ENCODE measurements at regions not wholly inside any gene's neighbourhood (a gene's known extent, or its start where the extent isn't known, plus 50 kb on each side); places are given as distances from the start of the nearest gene placed in this dataset.

GRCh38 chr1:214827883-214828282, 224.9 kb downstream of the CENPF start (continued):
- TF ChIP-seq, protein P1, sequence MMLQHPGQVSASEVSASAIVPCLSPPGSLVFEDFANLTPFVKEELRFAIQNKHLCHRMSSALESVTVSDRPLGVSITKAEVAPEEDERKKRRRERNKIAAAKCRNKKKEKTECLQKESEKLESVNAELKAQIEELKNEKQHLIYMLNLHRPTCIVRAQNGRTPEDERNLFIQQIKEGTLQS (CRISPR knock-in tag; conservative IDR thresholded peaks at IDR 0.05), result no peak
- TF ChIP-seq, protein P2, sequence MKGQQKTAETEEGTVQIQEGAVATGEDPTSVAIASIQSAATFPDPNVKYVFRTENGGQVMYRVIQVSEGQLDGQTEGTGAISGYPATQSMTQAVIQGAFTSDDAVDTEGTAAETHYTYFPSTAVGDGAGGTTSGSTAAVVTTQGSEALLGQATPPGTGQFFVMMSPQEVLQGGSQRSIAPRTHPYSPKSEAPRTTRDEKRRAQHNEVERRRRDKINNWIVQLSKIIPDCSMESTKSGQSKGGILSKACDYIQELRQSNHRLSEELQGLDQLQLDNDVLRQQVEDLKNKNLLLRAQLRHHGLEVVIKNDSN (CRISPR knock-in tag; IDR thresholded peaks at IDR 0.05), result no peak

- peaks cover 12% of the 10 kb centered on the region for H3K36me3 Mint-ChIP-seq
- POLR2A ChIA-PET, result no interaction called here
- H3K27ac Mint-ChIP-seq, result no peak overlapping the region
- no peak overlapping the region for H3K4me3 Mint-ChIP-seq
- CTCF ChIA-PET, result no interaction called here
- DNase-seq (ENCODE audit: low spot score) (no peak), ATAC-seq (no peak)
- peaks cover 9% of the 10 kb centered on the region; the same call in 1 of the 2 replicates for H3K4me1 Mint-ChIP-seq
- H3K27me3 Mint-ChIP-seq (ENCODE audit: low read depth), result no peaks in the 10 kb centered on the region
- TF ChIP-seq NR3C1 (CRISPR knock-in tag; conservative IDR thresholded peaks at IDR 0.05; ENCODE audit: low read depth) (no peak), ZNF219 (CRISPR knock-in tag; IDR thresholded peaks at IDR 0.05; ENCODE audit: borderline replicate concordance) (no peak), MYBL2 (CRISPR knock-in tag; IDR thresholded peaks at IDR 0.05) (no peak), MXD4 (CRISPR knock-in tag; IDR thresholded peaks at IDR 0.05; ENCODE audit: borderline replicate concordance) (no peak), ESRRA (CRISPR knock-in tag; IDR thresholded peaks at IDR 0.05; ENCODE audit: borderline replicate concordance) (no peak), ZNF671 (CRISPR knock-in tag; IDR thresholded peaks at IDR 0.05) (no peak), NFYB (CRISPR knock-in tag; conservative IDR thresholded peaks at IDR 0.05; ENCODE audit: low read depth) (no peak), GRHL2 (CRISPR knock-in tag; IDR thresholded peaks at IDR 0.05; ENCODE audit: insufficient replicate concordance, severe bottlenecking) (no peak), ZNF263 (CRISPR knock-in tag; IDR thresholded peaks at IDR 0.05; ENCODE audit: low read depth) (no peak), CDX4 (CRISPR knock-in tag; IDR thresholded peaks at IDR 0.05; ENCODE audit: borderline replicate concordance) (no peak), NFATC4 (CRISPR knock-in tag; IDR thresholded peaks at IDR 0.05) (no peak), ZMAT4 (CRISPR knock-in tag; IDR thresholded peaks at IDR 0.05) (no peak), TEAD4 (CRISPR knock-in tag; IDR thresholded peaks at IDR 0.05) (no peak), RELA (CRISPR knock-in tag; IDR thresholded peaks at IDR 0.05; ENCODE audit: borderline replicate concordance) (no peak), SMAD3 (CRISPR knock-in tag; IDR thresholded peaks at IDR 0.05; ENCODE audit: borderline replicate concordance) (no peak), FOXJ3 (CRISPR knock-in tag; IDR thresholded peaks at IDR 0.05; ENCODE audit: borderline replicate concordance) (no peak), ARID4B (CRISPR knock-in tag; IDR thresholded peaks at IDR 0.05; ENCODE audit: borderline replicate concordance) (no peak)
- TF ChIP-seq, protein P3, sequence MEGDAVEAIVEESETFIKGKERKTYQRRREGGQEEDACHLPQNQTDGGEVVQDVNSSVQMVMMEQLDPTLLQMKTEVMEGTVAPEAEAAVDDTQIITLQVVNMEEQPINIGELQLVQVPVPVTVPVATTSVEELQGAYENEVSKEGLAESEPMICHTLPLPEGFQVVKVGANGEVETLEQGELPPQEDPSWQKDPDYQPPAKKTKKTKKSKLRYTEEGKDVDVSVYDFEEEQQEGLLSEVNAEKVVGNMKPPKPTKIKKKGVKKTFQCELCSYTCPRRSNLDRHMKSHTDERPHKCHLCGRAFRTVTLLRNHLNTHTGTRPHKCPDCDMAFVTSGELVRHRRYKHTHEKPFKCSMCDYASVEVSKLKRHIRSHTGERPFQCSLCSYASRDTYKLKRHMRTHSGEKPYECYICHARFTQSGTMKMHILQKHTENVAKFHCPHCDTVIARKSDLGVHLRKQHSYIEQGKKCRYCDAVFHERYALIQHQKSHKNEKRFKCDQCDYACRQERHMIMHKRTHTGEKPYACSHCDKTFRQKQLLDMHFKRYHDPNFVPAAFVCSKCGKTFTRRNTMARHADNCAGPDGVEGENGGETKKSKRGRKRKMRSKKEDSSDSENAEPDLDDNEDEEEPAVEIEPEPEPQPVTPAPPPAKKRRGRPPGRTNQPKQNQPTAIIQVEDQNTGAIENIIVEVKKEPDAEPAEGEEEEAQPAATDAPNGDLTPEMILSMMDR (IDR thresholded peaks at IDR 0.05), result no peak
- TF ChIP-seq, protein P4, sequence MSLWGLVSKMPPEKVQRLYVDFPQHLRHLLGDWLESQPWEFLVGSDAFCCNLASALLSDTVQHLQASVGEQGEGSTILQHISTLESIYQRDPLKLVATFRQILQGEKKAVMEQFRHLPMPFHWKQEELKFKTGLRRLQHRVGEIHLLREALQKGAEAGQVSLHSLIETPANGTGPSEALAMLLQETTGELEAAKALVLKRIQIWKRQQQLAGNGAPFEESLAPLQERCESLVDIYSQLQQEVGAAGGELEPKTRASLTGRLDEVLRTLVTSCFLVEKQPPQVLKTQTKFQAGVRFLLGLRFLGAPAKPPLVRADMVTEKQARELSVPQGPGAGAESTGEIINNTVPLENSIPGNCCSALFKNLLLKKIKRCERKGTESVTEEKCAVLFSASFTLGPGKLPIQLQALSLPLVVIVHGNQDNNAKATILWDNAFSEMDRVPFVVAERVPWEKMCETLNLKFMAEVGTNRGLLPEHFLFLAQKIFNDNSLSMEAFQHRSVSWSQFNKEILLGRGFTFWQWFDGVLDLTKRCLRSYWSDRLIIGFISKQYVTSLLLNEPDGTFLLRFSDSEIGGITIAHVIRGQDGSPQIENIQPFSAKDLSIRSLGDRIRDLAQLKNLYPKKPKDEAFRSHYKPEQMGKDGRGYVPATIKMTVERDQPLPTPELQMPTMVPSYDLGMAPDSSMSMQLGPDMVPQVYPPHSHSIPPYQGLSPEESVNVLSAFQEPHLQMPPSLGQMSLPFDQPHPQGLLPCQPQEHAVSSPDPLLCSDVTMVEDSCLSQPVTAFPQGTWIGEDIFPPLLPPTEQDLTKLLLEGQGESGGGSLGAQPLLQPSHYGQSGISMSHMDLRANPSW (CRISPR knock-in tag; conservative IDR thresholded peaks at IDR 0.05; ENCODE audit: low read depth), result no peak
- H3K9me3 Mint-ChIP-seq, result peaks cover 36% of the 10 kb centered on the region
These were observed 227.9 kb downstream of the CENPF start for GRCh38 chr1:214830941-214831340.

Data from WTC11 (cell line).